ENCODE measurements at regions not wholly inside any gene's neighbourhood (a gene's known extent, or its start where the extent isn't known, plus 50 kb on each side); places are given as distances from the start of the nearest gene placed in this dataset.

DNA sequence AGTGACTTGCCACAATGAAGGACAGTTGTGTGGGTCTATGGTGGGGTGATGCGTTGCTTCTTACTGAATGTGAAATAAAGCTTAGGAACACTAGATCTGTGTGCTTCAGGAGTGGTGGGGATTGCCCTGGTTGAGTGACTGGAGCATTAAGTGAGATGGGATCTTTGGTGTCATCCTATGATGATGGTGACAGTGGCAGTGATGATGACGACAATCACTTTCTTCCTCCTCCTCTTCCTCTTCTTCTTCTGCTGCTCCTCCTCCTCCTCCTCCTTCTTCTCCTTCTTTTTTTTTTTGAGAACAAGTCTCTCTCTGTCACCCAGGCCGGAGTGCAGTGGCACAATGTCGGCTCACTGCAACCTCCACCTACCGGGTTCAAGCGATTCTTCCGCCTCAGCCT, 396.8 kb downstream of the SEC14L1 start:
- Mint-ChIP-seq H3K4me3 (ENCODE audit: low read depth) (no peak overlapping the region), H3K36me3 (ENCODE audit: low read depth) (no peaks in the 10 kb centered on the region), H3K9me3 (peaks cover 5% of the 10 kb centered on the region), H3K27me3 (ENCODE audit: low read depth) (peaks cover 19% of the 10 kb centered on the region), H3K4me1 (ENCODE audit: low read depth) (no peaks in the 10 kb centered on the region), H3K27ac (no peak overlapping the region)
- DNase-seq (ENCODE audit: low spot score), result no peak
- intact Hi-C loops (cut with micrococcal nuclease), result no loop called here

DNA sequence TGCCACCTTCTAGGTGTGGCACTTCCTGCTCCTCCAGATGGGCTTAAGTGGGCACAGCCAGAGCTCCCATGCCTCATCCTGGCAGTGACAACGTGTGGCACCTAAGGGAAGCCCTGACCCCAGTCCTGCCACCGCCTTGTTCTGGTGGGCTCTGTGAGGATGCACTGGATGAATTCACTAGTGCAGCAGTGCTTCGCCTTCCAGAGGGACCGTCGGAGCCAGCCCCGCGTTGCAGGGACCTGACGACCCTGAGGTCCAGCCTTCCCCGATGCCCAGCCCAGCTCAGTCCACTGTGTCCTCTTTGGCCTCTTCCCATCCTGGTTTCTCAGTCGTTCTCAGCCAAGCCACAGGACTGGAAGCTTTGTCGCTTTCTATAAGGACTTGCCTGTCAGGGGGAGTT, 399.8 kb downstream of the SEC14L1 start:
- Mint-ChIP-seq H3K4me1 (ENCODE audit: low read depth) (peaks cover 6% of the 10 kb centered on the region), H3K4me3 (ENCODE audit: low read depth) (no peak overlapping the region), H3K27me3 (ENCODE audit: low read depth) (peaks cover 19% of the 10 kb centered on the region), H3K36me3 (ENCODE audit: low read depth) (no peaks in the 10 kb centered on the region), H3K9me3 (no peaks in the 10 kb centered on the region), H3K27ac (no peak overlapping the region)
- intact Hi-C loops (cut with micrococcal nuclease), result loop anchor here (5.0 kb wide), 2 partner anchors 107 to 232 kb away; no protein-coding TSS in a partner anchor
- no peak for DNase-seq (ENCODE audit: low spot score)

DNA sequence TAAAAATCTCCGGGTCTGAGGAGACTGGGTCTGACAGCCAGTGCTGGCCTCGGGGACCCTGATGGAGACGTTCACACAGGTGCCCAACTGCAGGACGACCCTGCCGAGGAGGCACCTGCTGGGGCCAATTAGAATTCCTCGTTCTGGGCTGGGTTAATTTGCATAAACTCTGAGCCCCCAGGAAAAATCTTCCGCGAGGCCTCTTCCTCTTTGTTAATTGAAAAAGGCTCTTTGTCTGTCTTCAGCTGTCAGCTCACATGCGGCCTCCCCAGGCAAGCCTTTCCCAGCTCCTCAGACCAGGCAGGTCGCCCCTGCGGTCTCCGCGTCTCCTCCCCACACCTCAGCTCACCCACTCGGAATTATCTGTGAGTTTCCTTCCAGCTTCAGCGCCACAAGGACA, 400.2 kb downstream of the SEC14L1 start:
- H3K27me3 Mint-ChIP-seq (ENCODE audit: low read depth), result peaks cover 17% of the 10 kb centered on the region
- intact Hi-C loops (cut with micrococcal nuclease), result loop anchor here (5.0 kb wide), 2 partner anchors 106 to 231 kb away; no protein-coding TSS in a partner anchor
- H3K27ac Mint-ChIP-seq, result no peak overlapping the region

DNA sequence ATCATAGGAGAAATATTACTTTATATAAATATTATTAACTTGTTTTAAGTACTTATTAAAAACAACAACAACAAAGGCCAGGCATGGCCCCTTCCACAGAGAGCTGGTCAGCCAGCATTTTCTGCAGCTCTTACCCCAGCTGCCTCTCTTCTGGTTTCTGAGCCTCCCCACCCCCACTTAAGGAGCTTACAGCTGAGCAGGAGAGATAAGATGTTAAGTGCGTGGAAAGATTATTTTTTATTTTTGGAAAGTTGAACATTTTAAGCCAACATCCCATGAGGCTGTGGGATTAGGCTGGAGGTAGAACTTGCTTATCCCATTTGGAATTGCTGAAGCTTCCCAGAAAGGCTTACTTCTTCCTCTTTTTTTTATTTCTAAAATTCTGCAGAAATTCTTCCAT, 401.2 kb downstream of the SEC14L1 start:
- Mint-ChIP-seq H3K27ac (no peak overlapping the region), H3K9me3 (no peaks in the 10 kb centered on the region), H3K4me1 (ENCODE audit: low read depth) (peaks cover 10% of the 10 kb centered on the region), H3K36me3 (ENCODE audit: low read depth) (no peaks in the 10 kb centered on the region), H3K4me3 (ENCODE audit: low read depth) (no peak overlapping the region), H3K27me3 (ENCODE audit: low read depth) (peaks cover 16% of the 10 kb centered on the region)
- intact Hi-C loops (cut with micrococcal nuclease), result loop anchor here (2.0 to 5.0 kb wide), 3 partner anchors 105 to 473 kb away; no protein-coding TSS in a partner anchor
- DNase-seq (ENCODE audit: low spot score), result no peak

More for the DNA sequence above, 400.2 kb downstream of the SEC14L1 start:
- H3K36me3 Mint-ChIP-seq (ENCODE audit: low read depth), result no peaks in the 10 kb centered on the region
- no peak overlapping the region for H3K4me3 Mint-ChIP-seq (ENCODE audit: low read depth)
- no peak for DNase-seq (ENCODE audit: low spot score)
- H3K4me1 Mint-ChIP-seq (ENCODE audit: low read depth), result peaks cover 10% of the 10 kb centered on the region
- no peaks in the 10 kb centered on the region for H3K9me3 Mint-ChIP-seq

DNA sequence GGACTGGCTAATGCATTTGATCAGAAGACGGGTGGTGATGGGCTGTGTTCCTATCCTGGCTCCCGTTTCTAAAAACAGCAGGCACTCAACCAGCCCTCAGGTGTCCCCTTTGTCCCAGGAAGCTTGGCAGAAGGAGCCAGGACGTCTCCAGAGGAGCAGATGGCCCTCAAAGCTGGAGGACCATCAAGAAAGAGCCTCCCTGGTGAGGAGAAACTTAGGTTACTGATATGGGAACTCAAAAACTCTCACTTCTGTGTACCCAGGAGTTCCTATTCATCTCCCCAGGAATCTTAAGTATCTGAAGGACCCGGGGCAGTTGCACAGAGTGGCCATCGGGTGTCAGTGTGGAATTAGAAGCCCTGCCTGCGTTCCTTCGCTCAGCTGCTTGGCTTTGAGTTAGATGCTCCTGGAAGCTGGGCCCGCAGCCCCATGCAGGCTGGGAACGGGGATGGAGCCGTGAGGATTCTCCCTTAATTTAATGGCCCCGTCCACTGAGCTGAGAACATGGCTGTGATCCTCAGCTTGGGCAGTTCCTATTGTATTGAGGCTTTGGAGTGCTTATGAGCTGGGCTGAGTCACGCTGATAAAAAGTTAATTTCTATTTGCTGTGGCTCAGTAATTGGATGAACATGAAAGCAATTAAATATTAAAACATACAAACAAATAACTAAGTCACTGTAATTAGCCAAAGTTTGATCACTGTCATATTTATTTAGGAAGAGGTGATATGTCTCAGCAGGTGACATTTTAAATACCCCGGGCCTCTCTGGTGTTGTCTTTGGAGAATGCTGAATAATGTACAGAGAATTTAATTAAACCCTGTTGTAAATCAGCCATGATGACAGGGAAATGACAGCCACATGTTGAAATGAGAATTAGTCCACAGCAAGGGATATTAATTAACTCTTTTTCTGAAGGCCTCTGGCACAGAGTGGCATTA, 402.1 kb downstream of the SEC14L1 start:
- no peaks in the 10 kb centered on the region for H3K36me3 Mint-ChIP-seq (ENCODE audit: low read depth)
- peaks cover 10% of the 10 kb centered on the region for H3K4me1 Mint-ChIP-seq (ENCODE audit: low read depth)
- H3K9me3 Mint-ChIP-seq, result no peaks in the 10 kb centered on the region
- H3K4me3 Mint-ChIP-seq (ENCODE audit: low read depth), result no peak overlapping the region
- intact Hi-C loops (cut with micrococcal nuclease), result loop anchor here (2.0 to 5.0 kb wide), 3 partner anchors 104 to 472 kb away; no protein-coding TSS in a partner anchor
- no peak overlapping the region for H3K27ac Mint-ChIP-seq
- peaks cover 12% of the 10 kb centered on the region for H3K27me3 Mint-ChIP-seq (ENCODE audit: low read depth)
- peak; percentile 49 for DNase-seq (ENCODE audit: low spot score)

DNA sequence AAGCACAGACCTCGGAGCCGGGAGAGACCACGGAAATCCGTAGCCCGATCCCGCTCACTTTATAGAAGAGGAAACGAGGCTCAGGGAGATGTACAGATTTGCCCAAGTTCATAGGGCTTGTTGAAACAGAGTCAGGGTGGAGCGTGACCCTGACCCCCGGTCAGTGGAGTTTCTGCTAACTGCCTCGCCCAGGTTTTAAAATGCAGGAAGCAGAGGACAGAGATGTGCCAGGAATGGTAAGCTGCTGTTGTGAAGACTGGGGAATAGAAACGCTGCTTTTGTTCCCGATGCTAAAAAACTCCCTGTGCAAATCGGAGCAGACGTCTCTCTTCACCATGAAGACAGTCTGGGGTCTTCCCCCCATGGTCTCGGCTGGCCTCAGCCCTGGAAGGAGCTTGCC, 403.0 kb downstream of the SEC14L1 start:
- intact Hi-C loops (cut with micrococcal nuclease), result loop anchor here (2.0 to 5.0 kb wide), 3 partner anchors 104 to 471 kb away; no protein-coding TSS in a partner anchor
- H3K4me3 Mint-ChIP-seq (ENCODE audit: low read depth), result no peak overlapping the region
- no peaks in the 10 kb centered on the region for H3K9me3 Mint-ChIP-seq
- H3K36me3 Mint-ChIP-seq (ENCODE audit: low read depth), result no peaks in the 10 kb centered on the region
- H3K4me1 Mint-ChIP-seq (ENCODE audit: low read depth), result peaks cover 10% of the 10 kb centered on the region
- no peak overlapping the region for H3K27ac Mint-ChIP-seq
- peaks cover 8% of the 10 kb centered on the region for H3K27me3 Mint-ChIP-seq (ENCODE audit: low read depth)
- DNase-seq (ENCODE audit: low spot score), result no peak

DNA sequence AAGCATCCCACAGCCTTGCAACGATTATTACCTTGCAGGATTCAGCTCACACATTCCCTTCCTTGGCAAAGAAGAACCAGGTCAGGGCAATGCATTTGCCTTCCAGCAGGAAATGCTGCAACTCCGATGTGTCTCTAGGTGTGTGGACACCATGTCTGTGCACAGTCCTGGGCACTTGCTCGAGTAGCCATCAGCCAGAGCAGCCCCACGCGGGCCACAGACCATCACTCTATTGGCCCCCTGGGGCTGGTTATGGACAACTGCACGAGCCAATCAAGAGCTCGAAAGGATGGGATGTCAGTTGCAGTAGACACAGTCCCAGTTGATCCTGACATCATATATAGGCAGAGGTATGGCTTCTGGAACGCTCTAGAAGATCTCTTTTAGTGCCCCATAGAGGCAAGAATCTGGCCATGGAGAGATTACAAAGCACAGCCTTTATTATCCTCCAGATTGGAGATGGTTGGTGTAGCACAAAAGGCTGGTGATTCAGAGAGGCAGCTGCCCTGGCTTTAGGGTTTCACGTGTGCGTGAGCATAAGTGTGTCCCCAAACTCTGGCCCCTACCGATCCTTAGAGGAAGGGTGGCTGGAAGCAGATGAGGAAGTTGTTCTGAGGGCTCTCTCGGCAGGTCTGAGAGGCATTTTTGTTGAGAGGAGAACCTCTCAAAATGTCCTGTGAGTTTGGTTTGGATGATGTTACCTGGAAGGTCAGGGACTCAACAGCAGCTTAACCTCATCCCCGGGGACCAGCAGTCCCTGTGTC, 403.8 kb downstream of the SEC14L1 start:
- intact Hi-C loops (cut with micrococcal nuclease), result loop anchor here (5.0 kb wide), 2 partner anchors 103 to 228 kb away; no protein-coding TSS in a partner anchor
- H3K27ac Mint-ChIP-seq, result no peak overlapping the region
- no peaks in the 10 kb centered on the region for H3K9me3 Mint-ChIP-seq

DNA sequence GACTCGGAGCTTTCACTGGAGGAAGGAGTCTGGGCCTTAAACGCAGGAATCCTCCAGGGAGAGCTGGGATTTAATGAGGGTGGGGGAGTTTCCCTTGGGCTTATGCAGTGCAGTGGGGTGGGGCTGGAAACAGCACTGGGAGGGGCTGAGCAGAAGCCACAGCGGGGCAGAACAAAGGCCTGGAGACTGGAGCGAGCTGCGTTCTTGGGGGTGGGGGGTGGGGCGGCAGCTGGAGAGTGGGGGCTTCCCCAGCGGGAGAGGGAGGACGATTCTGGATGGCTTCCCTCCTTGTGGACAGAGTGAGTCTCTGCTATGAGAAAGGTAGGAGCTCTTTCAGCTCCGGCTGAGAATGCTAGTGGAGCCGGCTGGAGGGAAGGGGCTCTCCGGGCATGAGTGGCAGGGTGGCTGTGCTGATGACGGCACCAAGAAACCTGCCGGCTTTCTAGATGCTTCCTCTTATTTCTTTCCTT, 406.0 kb downstream of the SEC14L1 start:
- Mint-ChIP-seq H3K4me1 (ENCODE audit: low read depth) (peaks cover 10% of the 10 kb centered on the region), H3K4me3 (ENCODE audit: low read depth) (no peak overlapping the region), H3K27ac (no peak overlapping the region), H3K9me3 (no peaks in the 10 kb centered on the region), H3K36me3 (ENCODE audit: low read depth) (no peaks in the 10 kb centered on the region), H3K27me3 (ENCODE audit: low read depth) (peaks cover 3% of the 10 kb centered on the region)
- no peak for DNase-seq (ENCODE audit: low spot score)
- intact Hi-C loops (cut with micrococcal nuclease), result no loop called here

More for the DNA sequence above, 403.8 kb downstream of the SEC14L1 start:
- Mint-ChIP-seq H3K4me1 (ENCODE audit: low read depth) (peaks cover 10% of the 10 kb centered on the region), H3K27me3 (ENCODE audit: low read depth) (peaks cover 6% of the 10 kb centered on the region), H3K4me3 (ENCODE audit: low read depth) (no peak overlapping the region), H3K36me3 (ENCODE audit: low read depth) (no peaks in the 10 kb centered on the region)
- DNase-seq (ENCODE audit: low spot score), result no peak

DNA sequence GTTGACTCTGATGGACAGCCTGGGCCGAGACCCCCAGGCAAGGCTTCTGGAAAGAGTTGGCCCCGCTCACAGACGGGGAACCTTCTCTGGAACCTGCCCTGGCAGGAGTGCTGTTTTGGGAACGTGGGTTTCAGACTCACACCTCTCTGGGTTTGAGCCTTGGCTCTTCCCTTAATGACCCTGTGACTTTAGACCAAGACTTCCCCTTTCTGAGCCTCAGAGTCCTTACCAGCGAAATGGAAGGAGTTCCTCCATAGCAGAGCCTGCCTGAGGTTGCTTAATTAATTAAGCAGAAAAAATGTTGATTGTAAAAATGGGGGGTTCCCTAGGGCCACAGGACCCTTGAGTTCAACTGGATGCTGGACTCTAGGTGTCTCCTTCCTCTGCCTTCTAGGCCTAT, 408.2 kb downstream of the SEC14L1 start:
- DNase-seq (ENCODE audit: low spot score), result no peak
- Mint-ChIP-seq H3K27me3 (ENCODE audit: low read depth) (peaks cover 4% of the 10 kb centered on the region), H3K27ac (no peak overlapping the region), H3K4me1 (ENCODE audit: low read depth) (peaks cover 10% of the 10 kb centered on the region), H3K4me3 (ENCODE audit: low read depth) (no peak overlapping the region), H3K9me3 (no peaks in the 10 kb centered on the region), H3K36me3 (ENCODE audit: low read depth) (no peaks in the 10 kb centered on the region)
- intact Hi-C loops (cut with micrococcal nuclease), result no loop called here

DNA sequence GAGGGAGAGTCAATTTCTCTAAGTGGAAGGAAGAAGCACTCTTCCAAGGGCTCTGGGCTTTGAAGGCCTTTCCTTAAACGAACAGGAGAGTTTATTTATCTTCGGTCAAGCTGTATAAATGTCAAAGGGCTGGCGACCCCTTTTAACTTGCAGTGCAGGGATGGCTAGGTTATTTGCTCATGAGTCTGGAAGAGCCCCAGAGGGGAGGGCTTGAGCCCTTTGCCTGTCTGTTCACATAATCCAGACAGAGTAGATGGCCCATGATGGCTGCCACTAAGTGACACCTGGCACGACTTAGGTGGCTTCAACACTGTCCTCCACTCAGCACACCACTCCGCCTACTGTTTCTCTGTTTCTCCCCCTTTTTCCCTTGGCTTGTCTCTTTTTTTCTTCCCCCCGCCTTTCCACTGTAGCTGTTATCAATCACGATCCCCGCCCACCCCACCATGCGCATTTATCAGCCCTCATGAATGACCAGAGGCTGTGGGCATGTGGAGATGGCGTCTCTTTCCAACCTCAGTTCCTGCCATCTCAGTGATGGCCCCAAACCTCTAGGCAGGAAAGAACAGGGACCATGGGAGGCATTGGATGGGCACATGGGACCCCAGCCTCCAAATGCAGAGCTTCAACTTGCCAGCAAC, 408.7 kb upstream of the TNRC6C start:
- Mint-ChIP-seq H3K27me3 (ENCODE audit: low read depth) (peaks cover 4% of the 10 kb centered on the region), H3K4me1 (ENCODE audit: low read depth) (peaks cover 6% of the 10 kb centered on the region), H3K27ac (no peak overlapping the region), H3K9me3 (no peaks in the 10 kb centered on the region), H3K4me3 (ENCODE audit: low read depth) (no peak overlapping the region), H3K36me3 (ENCODE audit: low read depth) (no peaks in the 10 kb centered on the region)
- intact Hi-C loops (cut with micrococcal nuclease), result no loop called here
- DNase-seq (ENCODE audit: low spot score), result no peak

DNA sequence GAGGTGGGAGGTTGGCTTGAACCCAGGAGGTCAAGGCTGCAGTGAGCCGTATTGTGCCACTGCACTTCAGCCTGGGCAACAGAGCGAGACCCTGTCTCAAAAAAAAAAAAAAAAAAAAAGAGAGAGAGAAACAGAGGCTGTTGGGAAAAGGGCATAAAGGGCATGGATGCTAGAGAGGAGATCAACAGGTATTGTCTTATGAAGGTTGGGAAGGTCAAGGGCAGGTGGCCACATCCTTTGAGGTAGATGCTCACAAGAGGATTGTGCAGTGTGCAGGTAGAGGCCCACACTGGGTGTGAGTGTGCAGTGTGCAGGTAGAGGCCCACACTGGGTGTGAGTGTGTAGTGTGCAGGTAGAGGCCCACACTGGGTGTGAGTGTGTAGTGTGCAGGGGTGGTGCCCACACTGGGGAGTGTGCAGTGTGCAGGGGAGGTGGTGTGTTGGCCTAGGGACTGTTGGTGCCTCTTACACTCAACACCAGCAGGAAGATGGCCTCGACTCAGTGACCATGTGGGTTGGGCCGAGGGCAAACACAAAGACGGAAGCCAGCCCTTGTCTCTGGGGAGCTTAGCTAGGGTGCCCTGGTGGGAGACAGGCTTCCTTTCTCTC, 404.9 kb upstream of the TNRC6C start:
- no peak overlapping the region for H3K4me3 Mint-ChIP-seq (ENCODE audit: low read depth)
- no peak overlapping the region for H3K27ac Mint-ChIP-seq
- H3K36me3 Mint-ChIP-seq (ENCODE audit: low read depth), result no peaks in the 10 kb centered on the region
- intact Hi-C loops (cut with micrococcal nuclease), result no loop called here
- no peaks in the 10 kb centered on the region for H3K9me3 Mint-ChIP-seq
- no peaks in the 10 kb centered on the region for H3K4me1 Mint-ChIP-seq (ENCODE audit: low read depth)
- no peak for DNase-seq (ENCODE audit: low spot score)
- peaks cover 14% of the 10 kb centered on the region for H3K27me3 Mint-ChIP-seq (ENCODE audit: low read depth)

DNA sequence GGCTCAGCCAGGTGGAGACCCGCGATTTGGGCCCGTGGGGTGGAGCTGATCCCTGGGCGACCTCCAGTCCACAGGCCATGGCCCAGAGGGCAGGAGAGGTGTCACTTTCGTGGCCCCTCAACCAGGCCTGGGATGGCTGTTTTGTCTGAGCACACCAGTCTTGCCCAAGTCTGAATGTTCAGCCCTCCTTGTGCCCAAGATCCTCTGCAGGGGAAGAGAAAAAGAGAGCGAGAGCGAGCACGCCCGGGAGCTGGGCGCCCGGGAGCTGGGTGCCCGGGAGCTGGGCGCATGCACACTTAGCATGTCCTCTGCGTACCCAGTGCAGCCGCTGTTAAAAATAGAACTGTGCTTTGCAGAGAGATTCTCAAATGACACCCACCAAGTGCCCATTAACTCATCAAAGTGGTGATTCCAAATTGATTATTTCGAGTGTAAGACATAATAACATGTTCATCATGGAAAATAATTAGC, 403.3 kb upstream of the TNRC6C start:
- H3K9me3 Mint-ChIP-seq, result no peaks in the 10 kb centered on the region
- H3K27me3 Mint-ChIP-seq (ENCODE audit: low read depth), result peaks cover 23% of the 10 kb centered on the region
- no peak overlapping the region for H3K4me3 Mint-ChIP-seq (ENCODE audit: low read depth)
- no peak for DNase-seq (ENCODE audit: low spot score)
- H3K4me1 Mint-ChIP-seq (ENCODE audit: low read depth), result no peaks in the 10 kb centered on the region
- no peak overlapping the region for H3K27ac Mint-ChIP-seq
- H3K36me3 Mint-ChIP-seq (ENCODE audit: low read depth), result no peaks in the 10 kb centered on the region
- intact Hi-C loops (cut with micrococcal nuclease), result no loop called here

All from activated T-helper 2 cell treated with anti-CD3 and anti-CD28 coated beads, Interferon-gamma antibody, Interleukin-2, Interleukin-4, amounts not matched to agents 10 μg/mL and 5 μg/mL and 100 μg/mL, durations not matched to agents 14 hours and 24 hours and 36 hours (primary cell).